ENCODE measurements at regions not wholly inside any gene's neighbourhood (a gene's known extent, or its start where the extent isn't known, plus 50 kb on each side); places are given as distances from the start of the nearest gene placed in this dataset.

DNA sequence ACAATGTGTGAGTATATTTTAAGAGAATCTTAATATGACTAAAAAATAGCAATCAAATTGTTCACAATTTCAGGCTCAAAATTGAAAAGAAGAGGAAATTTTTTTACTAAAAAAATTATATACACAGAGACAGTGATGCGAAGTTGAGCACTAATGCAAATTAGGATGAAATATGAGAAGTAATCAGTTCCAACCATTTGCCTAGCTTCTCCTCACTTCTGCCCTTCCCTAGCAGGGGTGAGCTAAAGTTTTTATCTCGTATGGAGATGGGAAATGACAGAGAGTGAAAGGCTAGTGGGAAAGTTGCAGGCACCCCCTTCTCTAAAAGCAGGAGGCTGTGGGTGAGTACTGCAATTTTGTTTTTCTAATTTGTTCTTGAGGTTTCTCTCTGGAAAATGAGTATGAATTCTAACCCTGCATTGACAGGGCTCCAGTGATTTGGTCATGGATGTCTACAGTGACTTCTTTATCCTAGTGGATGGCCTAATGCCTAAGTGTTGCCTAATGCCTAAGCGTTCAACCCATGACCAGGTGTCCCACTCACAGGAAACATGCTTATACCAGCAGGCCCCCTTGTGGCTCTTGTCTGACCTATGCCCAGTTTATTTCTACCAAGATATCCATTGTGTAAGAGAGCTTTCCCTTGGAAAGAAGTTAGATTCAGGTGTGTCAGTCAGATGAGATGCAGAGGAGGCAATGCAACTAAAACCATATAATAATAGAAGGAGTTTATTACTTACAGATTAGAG, 78.0 kb upstream of the HNMT start:
- TF ChIP-seq, protein P1, sequence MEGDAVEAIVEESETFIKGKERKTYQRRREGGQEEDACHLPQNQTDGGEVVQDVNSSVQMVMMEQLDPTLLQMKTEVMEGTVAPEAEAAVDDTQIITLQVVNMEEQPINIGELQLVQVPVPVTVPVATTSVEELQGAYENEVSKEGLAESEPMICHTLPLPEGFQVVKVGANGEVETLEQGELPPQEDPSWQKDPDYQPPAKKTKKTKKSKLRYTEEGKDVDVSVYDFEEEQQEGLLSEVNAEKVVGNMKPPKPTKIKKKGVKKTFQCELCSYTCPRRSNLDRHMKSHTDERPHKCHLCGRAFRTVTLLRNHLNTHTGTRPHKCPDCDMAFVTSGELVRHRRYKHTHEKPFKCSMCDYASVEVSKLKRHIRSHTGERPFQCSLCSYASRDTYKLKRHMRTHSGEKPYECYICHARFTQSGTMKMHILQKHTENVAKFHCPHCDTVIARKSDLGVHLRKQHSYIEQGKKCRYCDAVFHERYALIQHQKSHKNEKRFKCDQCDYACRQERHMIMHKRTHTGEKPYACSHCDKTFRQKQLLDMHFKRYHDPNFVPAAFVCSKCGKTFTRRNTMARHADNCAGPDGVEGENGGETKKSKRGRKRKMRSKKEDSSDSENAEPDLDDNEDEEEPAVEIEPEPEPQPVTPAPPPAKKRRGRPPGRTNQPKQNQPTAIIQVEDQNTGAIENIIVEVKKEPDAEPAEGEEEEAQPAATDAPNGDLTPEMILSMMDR (IDR thresholded peaks at IDR 0.05), result no peak
- no peak for TF ChIP-seq POLR2AphosphoS5 (IDR thresholded peaks at IDR 0.05)
- no peak for TF ChIP-seq EP300 (IDR thresholded peaks at IDR 0.05)
- TF ChIP-seq POLR2A (IDR thresholded peaks at IDR 0.05; ENCODE audit: low read depth), result no peak
